Lower leg skin (tissue), 3 donors: ENCODE measurements at regions not wholly inside any gene's neighbourhood (a gene's known extent, or its start where the extent isn't known, plus 50 kb on each side); places are given as distances from the start of the nearest gene placed in this dataset.

Experiments
- POLR2A ChIP-seq, 2 donors: fragments of 450-650 bp; IDR thresholded peaks; one replicate each; pipeline ENCODE4 v1.6.1; 2016 to 2017; ENCODE audit warnings: antibody characterized with exemption in 2 of 2, mild to moderate bottlenecking in 1 of 2, moderate library complexity in 1 of 2
- TF ChIP-seq, protein P1 (sequence below), 3 donors: fragments of 450-650 bp; IDR thresholded peaks; one replicate each; pipeline ENCODE4 v1.5.1; 2016; ENCODE audit warnings: antibody characterized with exemption in 3 of 3, mild to moderate bottlenecking in 3 of 3, moderate library complexity in 2 of 3

DNA sequence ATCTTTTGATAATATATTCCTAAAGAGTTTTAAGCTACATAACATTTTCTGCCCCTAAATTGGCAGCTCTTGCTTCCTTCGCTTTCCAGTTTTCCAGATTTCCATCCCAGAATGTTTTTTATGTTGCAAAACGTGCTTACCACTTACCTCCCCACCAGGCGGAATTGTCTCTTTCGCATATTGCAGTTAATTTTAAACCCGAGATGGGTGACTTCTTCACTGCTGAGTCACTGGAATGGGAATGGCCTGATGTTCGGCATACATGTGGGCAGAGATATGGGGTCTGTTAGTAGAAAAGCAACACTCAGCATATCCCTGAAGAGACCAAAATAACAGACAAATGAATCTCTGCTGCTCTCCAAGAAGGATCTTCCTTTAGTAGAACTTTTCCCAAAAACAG is 491.2 kb downstream of the PREX1 start:
- TF ChIP-seq, protein P1, sequence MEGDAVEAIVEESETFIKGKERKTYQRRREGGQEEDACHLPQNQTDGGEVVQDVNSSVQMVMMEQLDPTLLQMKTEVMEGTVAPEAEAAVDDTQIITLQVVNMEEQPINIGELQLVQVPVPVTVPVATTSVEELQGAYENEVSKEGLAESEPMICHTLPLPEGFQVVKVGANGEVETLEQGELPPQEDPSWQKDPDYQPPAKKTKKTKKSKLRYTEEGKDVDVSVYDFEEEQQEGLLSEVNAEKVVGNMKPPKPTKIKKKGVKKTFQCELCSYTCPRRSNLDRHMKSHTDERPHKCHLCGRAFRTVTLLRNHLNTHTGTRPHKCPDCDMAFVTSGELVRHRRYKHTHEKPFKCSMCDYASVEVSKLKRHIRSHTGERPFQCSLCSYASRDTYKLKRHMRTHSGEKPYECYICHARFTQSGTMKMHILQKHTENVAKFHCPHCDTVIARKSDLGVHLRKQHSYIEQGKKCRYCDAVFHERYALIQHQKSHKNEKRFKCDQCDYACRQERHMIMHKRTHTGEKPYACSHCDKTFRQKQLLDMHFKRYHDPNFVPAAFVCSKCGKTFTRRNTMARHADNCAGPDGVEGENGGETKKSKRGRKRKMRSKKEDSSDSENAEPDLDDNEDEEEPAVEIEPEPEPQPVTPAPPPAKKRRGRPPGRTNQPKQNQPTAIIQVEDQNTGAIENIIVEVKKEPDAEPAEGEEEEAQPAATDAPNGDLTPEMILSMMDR (IDR thresholded peaks at IDR 0.05): no peak
- TF ChIP-seq POLR2A (IDR thresholded peaks at IDR 0.05): no peak
